ENCODE measurements at regions not wholly inside any gene's neighbourhood (a gene's known extent, or its start where the extent isn't known, plus 50 kb on each side); places are given as distances from the start of the nearest gene placed in this dataset.
"Not testable (repeated sequence)": the region's sequence is repeated elsewhere in the genome, so short reads cannot be mapped to it uniquely, and the experiment has no call there.

DNA sequence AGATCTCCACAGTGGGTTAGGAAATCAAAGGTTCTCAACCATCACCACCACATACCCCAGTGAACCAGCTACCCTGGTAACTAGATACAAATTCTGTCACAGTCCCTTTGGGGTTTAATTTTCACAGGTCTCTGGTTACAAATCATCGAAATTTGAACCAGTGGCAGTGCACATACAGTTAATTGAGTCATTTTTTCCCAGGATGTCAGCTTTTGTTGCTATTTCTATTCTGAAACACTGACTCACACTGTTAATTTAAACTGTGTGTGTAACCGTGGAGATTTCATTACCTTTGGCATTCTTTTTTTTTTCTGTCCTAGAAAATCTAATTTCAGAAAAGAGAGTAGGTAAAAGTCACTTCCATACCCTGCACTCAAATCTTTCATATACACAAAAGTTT lies 511.5 kb downstream of the TOX3 start:
- DNase-seq, result no peak

GRCh38 chr16:52034830-52035229 lies 512.1 kb downstream of the TOX3 start:
- DNase-seq, result no peak

DNA sequence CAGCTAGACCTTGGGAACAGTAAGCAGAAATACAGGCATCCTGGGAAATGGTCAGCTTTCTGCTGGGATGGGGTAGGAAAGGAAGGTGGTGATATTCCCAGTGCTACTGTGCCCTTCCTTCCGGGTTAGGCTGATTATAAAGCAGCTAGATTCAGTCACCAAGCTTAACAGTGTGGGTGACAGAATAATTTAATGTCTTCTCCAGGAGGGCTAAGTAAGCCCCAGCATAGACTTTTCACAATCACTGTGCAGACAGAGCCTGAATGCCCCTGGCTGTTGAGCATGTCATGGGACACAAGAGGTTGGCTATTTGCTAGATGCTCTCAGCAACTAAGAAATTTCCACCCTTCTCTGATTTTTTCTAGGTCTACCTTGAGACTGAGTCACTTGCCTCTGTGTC lies 513.0 kb downstream of the TOX3 start:
- no peak for DNase-seq

DNA sequence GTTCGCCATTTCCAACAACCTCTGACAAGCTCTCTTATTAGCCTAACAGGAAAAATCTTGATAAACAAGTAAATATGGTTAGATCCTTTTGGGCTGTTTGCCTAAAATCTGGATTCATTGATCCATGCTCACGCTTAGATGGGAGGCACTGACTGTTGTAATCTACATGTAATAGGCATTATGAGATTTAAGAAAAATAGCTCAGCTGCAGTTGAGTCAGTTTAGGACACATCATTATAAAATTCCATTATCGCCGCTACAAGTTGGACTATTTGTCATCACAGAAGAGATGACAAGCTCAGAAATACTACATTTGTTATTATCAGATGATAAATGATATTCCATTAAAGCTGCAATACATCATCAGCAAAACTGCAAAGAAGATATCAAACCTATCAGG lies 524.0 kb downstream of the TOX3 start:
- no peak for DNase-seq

GRCh38 chr16:52022177-52022576 lies 524.8 kb downstream of the TOX3 start:
- DNase-seq, result no peak

- DNase-seq, result no peak
These were observed 530.6 kb downstream of the TOX3 start for GRCh38 chr16:52016387-52016786.

GRCh38 chr16:52005551-52005950 lies 541.4 kb downstream of the TOX3 start:
- no peak for DNase-seq

DNA sequence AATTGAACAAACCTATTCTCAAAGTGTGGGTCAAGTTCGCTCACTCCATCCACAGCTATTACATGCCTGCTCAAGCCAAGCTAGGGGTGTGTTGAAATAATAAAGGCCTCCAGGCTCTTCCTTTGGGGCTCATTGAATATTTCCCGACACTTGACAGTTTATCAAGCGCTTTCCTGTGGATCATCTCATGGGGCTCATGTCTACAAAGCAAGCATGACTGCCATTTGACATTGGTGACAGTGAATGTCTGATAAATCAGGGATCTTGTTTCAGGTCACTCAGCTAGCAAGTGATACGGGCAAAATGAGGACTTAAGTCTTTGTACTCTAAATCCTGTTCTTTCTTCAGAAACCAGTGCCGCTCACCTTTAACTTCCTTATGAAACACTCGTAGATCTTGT lies 542.6 kb downstream of the TOX3 start:
- no peak for DNase-seq

DNA sequence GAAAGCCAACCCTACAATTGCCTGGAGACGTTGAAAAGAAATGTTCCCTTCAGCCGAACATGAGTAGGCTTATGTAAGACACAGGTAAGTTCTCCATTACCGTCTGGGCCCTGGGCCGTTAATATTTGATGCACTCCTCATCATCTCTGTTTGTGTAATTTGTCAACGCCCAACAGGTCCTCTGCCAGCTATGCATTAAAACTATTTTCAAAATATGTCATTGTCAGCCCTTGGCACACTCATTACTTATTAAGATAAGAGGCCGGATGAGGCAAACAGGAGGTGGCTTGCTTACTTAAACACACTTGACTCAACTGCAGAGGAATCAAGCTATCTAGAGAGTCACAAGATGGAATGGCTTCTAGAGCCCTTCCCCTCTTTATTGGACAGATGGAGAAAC lies 544.9 kb downstream of the TOX3 start:
- DNase-seq, result no peak

DNA sequence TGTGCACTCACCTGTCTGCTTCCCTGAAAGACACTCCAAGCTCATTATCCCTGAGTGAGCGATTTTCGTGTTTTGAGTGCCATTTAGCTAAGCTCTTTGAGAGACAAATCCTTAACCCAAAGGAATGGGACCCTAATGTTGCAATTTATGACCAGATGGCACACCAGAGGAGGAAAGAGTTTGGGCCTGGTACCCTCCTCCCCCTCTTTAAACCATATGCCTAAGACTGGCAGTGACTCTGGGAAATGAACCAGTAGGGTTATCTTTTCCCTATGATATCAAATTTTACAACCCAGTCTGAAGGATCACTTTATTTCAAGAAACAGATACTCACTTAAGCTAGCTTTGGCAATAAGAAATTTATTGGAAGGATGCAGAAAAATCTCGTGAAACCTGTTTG lies 550.4 kb downstream of the TOX3 start:
- DNase-seq, result no peak

GRCh38 chr16:51994597-51994996 lies 552.3 kb downstream of the TOX3 start:
- DNase-seq, result no peak

DNA sequence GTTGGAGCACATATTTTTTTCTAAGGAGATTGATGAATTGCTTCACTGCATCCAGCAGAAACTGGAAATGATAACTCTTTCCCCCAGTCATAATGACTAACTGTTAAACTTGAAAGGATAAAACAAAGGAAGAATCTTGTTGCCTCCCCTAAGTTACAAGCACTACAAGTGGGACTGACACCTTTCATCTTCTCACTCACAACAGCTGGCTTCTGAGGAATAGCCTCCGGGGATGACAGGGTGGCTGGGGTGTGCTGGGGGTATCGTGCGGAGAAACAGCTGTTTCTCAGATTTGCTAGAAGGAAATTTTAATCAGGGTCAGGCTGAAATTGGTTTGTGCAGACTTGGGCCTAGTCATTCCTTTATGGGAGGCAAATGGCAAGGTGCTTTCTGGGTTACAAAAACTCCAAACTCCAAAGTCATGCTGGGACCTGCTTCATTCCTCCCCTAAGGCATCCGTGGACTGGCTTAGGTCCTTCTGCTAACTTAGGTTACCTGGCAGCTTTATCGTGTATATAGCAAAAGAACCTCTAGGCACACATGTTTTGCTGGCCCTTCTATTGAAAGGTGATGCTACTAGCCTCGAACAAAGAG lies 557.2 kb downstream of the TOX3 start:
- no peak for DNase-seq

DNA sequence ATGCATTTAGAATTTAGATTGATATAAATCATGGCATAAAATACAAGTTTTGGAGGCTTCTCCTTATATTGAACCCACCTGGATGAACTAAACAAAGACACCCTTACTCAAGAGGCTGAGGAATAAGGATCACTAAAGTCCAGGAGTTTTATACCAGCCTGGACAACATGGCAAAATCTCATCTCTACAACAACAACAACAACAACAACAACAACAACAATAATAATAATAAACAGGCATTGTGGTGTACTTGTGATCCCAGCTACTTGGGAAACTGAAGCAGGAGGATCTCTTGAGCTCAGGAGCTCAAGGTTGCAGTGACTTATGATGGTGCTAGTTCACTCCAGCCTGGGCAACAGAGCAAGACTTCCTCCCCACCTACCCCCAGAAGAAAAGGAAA lies 558.0 kb downstream of the TOX3 start:
- no peak for DNase-seq

- no peak for DNase-seq
These were observed 559.4 kb downstream of the TOX3 start for GRCh38 chr16:51987519-51987918.

- no peak for DNase-seq
These were observed 560.2 kb downstream of the TOX3 start for GRCh38 chr16:51986717-51987116.

GRCh38 chr16:51986301-51986700 lies 560.6 kb downstream of the TOX3 start:
- no peak for DNase-seq

- DNase-seq, result no peak
These were observed 561.8 kb downstream of the TOX3 start for GRCh38 chr16:51985126-51985525.

GRCh38 chr16:51984395-51984794 lies 562.5 kb downstream of the TOX3 start:
- DNase-seq, result no peak

DNA sequence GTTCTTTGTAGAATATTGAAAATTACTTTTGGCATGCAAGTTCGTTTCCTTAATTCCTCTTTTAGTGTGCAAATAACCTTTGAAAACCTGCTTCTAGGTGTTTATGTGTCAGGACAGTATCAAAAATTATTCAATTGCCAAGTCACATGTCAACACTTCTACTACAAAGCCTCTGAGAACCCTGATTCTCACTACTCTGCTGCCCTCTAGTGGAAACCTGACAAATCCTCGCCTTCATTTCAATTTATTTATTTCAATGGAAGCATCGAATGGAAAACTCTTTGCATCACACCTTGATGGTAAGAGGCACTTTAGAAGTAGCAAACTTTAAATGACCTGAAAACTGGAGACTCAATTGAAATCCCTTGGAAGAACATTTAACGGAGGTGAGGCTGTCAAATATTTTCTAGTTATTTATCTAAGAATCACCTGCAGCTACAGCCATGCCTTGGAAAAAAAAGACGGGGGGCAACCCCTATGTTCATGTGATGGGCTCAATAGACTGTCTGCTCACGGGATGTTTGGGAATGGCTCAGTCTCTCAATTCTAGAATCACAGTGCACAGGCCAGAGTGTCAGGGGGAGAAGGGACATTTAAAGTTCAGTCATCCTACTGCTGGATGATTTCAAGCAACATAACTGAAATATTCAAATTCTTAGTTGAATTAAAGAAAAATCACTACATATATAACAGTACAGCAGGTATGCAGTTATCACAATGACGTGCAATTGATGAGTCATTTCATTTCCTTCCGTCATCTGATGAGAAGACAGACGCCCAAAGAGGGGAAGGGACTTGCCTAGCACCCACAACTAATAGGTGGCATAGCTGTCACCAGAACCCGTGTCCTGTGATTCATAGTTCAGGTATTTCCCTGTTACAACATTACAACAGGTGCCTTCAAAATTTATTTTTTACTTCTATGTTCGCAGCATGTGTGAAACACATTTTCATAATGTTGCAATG lies 563.9 kb downstream of the TOX3 start:
- no peak for DNase-seq

DNA sequence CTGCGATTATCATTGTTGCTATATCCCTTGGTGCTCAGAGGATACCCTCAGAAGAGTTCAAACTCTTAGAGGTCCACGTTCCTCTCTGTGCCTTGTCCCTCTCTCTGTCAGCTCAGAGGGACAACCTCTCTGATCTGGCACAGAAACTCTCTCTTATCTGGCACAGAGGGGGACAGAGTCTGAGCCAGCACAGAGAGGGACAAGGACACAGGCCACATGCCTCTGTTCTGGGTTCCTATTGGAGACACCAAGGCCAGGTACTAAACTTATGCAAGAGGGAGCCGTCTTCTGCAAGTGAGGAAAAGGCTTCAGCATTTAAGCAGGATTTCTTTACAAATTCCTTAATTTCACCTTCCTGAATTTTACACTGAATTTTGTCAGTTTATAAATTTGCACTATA lies 565.2 kb downstream of the TOX3 start:
- DNase-seq, result no peak

DNA sequence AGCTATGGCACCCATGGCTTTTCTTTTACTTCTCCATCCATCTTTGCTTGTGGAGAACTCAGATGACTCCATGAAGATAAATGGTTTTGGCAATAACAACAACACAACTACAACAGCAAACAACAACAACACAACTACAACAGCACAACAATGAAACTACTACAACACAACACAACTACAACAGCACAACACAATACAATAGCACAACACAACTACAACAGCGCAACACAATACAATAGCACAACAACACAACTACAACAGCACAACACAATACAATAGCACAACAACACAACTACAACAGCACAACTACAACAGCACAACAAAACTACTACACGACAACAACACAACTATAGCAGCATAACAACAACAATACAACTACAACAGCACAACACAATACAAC lies 569.4 kb downstream of the TOX3 start:
- not testable (repeated sequence) for DNase-seq

DNA sequence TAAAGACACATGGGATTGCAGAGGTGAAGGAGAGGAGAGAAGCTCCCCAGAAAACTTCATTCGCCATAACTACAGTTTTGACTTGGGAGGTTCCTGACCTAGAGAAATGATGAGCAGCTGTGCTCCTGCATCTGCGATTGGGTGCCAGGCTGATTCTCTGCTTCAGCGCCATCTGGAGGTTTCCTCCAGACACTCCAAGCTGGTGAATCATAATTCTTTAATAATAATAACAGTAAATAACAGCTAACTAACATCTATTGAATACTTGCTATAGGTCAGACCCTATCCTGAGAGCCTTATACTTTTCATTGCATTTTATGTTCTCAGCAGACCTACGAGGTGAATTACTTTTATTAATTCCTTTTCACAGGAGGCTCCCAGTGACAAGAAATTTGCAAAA lies 575.8 kb downstream of the TOX3 start:
- no peak for DNase-seq

DNA sequence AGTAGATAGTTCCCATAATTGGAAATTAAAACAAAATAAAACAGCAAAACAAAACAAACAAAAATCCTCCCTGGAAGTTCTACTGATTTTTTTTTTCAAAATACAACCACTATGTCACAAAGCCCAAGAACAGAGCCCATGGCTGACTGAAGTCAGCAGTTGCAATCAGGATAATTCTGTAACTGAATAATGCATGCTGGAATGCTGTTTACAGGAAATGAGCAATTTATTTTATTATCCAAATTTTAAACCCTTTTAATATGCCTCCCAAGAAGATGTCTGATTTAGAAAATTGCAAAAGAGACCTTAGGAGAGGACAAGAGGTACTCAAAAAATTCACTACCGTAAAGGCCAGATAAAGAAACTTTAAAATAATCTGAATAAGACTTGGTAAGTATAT lies 578.2 kb downstream of the TOX3 start:
- no peak for DNase-seq

- DNase-seq, result no peak
These were observed 579.3 kb downstream of the TOX3 start for GRCh38 chr16:51967646-51968045.

DNA sequence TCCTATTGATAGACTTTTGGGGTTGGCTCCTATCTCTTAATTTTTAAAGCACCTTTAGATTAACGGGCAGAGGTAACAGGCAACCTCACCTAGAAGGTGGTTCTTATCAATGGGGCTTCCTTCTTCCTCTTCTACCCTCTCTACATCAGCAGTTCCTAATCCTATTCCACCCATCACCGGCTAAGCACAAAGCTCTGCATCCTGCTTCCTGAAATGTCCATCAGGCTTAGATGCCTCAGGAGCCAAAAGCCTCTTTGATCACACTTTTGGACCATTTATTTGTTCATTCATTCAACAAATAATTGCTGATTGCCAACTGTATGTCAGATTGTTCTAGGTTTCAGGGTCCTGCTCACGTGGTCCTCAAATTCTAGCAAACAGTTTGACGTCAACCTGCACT lies 586.0 kb downstream of the TOX3 start:
- no peak for DNase-seq
